ENCODE measurements at regions not wholly inside any gene's neighbourhood (a gene's known extent, or its start where the extent isn't known, plus 50 kb on each side); places are given as distances from the start of the nearest gene placed in this dataset.
"Not testable (repeated sequence)": the region's sequence is repeated elsewhere in the genome, so short reads cannot be mapped to it uniquely, and the experiment has no call there.

DNA sequence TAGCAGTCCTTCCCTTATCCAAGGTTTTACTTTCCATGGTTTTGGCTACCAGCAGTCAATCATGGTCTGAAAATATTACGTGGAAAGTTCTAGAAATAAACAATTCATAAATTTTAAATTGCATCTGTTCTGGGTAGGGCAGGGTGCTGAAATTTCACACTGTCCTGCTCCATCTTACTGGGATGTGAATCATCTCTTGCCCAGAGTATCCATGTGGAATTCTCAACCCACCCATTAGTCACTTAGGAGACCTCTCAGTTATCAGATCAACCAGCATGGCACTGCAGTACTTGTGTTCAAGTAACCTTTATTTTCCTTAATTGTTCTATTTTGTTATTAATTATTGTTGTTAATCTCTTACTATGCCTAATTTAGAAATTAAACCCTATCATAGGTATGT lies 202.8 kb upstream of the CPHXL start:
- DNase-seq: no peak

- DNase-seq: no peak
These were observed 204.8 kb upstream of the CPHXL start for GRCh38 chr16:75931043-75931442.

GRCh38 chr16:75931970-75932369 lies 205.7 kb upstream of the CPHXL start:
- DNase-seq: no peak

DNA sequence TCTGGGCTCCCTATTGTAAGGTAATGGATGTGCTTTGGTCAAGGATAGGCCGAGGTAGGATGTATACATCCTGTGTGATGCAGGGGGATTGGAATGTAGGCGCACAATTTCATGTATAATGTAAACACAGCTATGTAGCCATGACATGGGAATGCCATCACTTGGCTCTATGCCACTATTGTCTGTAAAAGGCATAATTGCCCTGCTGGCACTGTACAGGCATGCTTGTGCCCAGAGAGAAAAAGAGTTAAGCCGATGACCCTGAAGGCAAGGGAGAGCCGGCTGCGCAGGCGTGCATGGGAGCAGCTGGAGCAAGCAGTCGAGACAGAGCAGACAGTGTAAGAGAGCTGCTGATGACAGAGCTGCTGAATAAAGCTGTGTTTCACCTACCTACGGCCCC lies 212.5 kb upstream of the CPHXL start:
- DNase-seq: no peak

- no peak for DNase-seq
These were observed 216.1 kb upstream of the CPHXL start for GRCh38 chr16:75942351-75942750.

- no peak for DNase-seq
These were observed 216.6 kb upstream of the CPHXL start for GRCh38 chr16:75942936-75943335.

GRCh38 chr16:75943705-75944514 lies 217.6 kb upstream of the CPHXL start:
- no peak for DNase-seq

GRCh38 chr16:75945916-75946457 lies 219.7 kb upstream of the CPHXL start:
- DNase-seq: no peak

DNA sequence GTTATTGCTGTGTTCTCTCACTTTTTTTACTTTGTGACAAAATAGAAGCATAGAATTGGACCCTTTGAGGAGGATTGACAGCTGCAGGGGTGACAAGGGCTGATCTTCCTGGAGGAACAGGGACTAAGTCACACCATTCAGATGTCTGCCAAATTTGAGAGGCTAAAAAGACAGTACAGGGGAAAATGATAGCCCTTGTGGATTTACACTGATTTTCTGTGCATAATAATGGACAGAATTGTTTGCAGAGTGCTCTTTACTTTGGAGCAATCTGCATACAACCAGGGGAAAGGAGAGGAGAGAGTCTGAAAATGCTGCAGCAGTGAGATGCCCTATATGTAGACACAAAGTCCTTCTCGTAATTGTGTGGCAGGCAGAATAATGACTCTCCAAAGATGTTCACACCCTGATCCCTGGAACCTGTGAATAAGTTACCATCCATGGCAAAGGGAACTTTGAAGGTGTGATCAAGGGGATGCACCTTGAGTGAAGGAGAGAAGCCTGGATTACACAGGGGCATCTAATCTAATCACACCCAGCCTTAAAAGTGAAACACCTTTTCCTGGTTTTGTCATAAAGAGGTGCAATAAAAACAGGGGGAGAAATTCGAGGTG lies 221.4 kb upstream of the CPHXL start:
- no peak for DNase-seq

GRCh38 chr16:75948441-75948840 lies 222.2 kb upstream of the CPHXL start:
- DNase-seq: no peak

DNA sequence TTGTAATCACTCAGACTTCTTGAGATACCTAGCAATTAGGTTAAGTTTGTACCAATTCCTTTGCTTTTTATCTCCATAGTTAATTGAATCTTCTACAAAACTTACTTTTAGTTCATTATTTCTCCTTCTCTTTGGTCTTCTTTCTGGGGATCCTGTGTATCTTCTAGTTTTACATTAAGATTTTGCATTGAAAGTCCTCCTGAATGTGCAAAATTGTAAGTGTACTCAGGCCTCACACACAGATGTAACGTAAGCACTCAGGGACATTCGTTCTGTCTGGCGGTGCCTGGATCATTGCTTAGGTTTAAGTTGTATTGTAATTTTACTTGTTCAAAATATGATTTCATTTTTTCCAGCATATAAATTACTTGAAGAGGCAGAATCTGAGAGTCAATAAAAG lies 222.6 kb upstream of the CPHXL start:
- DNase-seq: no peak

- no peak for DNase-seq
These were observed 225.8 kb upstream of the CPHXL start for GRCh38 chr16:75952124-75952523.

GRCh38 chr16:75957870-75958269 lies 231.6 kb upstream of the CPHXL start:
- DNase-seq: no peak

GRCh38 chr16:75965504-75966374 lies 239.4 kb upstream of the CPHXL start:
- no peak for DNase-seq

DNA sequence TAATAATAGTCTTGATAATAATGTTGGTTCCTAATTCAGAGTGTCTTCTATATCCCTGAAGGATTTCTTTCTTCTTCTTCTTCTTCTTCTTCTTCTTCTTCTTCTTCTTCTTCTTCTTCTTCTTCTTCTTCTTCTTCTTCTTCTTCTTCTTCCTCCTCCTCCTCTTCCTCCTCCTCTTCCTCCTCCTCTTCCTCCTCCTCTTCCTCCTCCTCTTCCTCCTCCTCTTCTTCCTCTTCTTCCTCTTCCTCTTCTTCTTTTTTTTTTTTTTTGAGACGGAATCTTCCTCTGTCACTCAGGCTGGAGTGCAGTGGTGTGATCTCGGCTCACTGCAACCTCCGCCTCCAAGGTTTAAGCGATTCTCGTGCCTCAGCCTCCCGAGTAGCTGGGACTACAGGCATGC lies 242.8 kb upstream of the CPHXL start:
- DNase-seq: not testable (repeated sequence)

DNA sequence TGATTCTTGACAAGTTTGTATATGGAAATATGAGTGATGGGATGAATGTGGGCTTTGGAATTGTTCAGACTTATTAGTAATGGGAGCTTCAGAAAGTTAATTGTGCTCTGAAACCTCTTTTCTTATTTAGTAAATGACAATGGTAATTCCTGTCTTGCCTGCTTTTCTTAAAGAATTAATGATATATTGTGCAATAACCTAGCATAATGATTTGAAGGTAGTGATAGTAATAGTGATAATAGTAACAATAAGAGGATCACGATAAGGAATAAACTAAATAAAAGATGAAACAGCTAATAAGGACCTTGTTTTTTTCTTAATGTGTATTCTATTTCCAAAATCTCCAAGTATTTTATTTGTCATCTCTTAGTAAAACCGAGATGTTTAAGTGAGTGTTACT lies 245.0 kb upstream of the CPHXL start:
- DNase-seq: no peak

- DNase-seq: no peak
These were observed 257.0 kb upstream of the CPHXL start for GRCh38 chr16:75983296-75983695.

- no peak for DNase-seq
These were observed 257.6 kb upstream of the CPHXL start for GRCh38 chr16:75983741-75984381.

GRCh38 chr16:75987323-75987722 lies 261.0 kb upstream of the CPHXL start:
- DNase-seq: no peak

GRCh38 chr16:75996491-75996890 lies 270.2 kb upstream of the CPHXL start:
- DNase-seq: no peak

DNA sequence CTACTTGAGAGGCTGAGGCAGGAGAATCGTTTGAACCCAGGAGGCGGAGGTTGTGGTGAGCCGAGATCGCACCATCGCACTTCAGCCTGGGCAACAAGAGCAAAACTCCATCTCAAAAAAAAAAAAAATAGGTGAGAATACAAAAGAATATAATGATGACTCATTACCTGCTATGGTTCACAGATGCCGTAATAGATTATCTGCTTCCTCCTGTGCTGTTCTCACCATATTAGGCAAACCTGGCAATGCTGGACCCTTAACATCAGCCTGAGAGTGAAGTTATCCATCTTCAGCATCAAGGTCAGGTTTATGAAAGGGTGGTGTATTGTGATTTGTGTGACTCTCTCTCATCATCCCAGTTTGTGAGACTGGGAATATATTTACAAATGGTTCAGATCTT lies 271.3 kb upstream of the CPHXL start:
- DNase-seq: no peak

GRCh38 chr16:76007645-76008044 lies 269.6 kb upstream of the CNTNAP4 start:
- DNase-seq: no peak

DNA sequence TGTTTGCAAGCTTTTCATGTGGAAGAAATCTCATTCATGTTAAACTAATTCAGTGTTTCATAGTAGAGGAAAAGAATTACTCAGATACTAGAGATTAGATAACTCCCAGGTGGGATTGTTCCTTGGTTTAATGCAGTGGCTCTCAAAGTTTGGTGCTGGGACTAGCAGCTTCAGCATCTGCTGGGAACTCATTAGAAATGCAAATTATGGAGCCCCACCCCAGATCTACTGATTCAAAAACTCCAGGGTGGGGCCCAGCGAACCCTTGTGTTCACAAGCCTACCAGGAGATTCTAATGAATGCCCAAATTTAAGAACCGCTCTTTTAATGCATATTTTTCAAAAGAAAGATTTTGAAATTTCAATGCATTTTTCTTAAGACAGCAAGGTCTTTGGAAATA lies 253.4 kb upstream of the CNTNAP4 start:
- DNase-seq: no peak

All from right hindlimb (tissue), 1 donor.